ENCODE measurements at regions not wholly inside any gene's neighbourhood (a gene's known extent, or its start where the extent isn't known, plus 50 kb on each side); places are given as distances from the start of the nearest gene placed in this dataset.

- no peak overlapping the region for H3K27ac ChIP-seq (ENCODE audit: low read length)
- no peak overlapping the region for H3K4me3 ChIP-seq (ENCODE audit: low read depth in 2 of 2, low read length in 2 of 2)
- H3K9me3 ChIP-seq (ENCODE audit: control insufficient read depth, insufficient read depth, low read depth, low read length), result no peaks in the 10 kb centered on the region
- DNase-seq (ENCODE audit: low read depth, low spot score), result no peak
- H3K4me1 ChIP-seq (ENCODE audit: control insufficient read depth, insufficient read depth, low read length), result no peaks in the 10 kb centered on the region
- in situ Hi-C loops (cut with HindIII; ENCODE audit: low pct_unique_long_range_greater_than_20kb, low sequenced_read_pairs) (no loop called here), intact Hi-C loops (cut with micrococcal nuclease; ENCODE audit: unreplicated experiment) (no loop called here)
- ChIA-PET POLR2A (no interaction called here), CTCF (interaction anchor here (0.6 kb wide), 1 partner anchor 27 kb away, joined by 3 read pairs; no protein-coding TSS in a partner anchor)
- no peak for ATAC-seq
- no TSS peak for BruUV-seq (replicated peaks)
- TF ChIP-seq TCF7L2 (IDR thresholded peaks at IDR 0.05; ENCODE audit: low read depth, low read length) (no peak), SIN3A (IDR thresholded peaks at IDR 0.05; ENCODE audit: borderline replicate concordance, insufficient read depth, low read depth, low read length) (no peak), POLR2AphosphoS5 (IDR thresholded peaks at IDR 0.05; ENCODE audit: low read depth, low read length) (no peak)
- TF ChIP-seq, protein P1, sequence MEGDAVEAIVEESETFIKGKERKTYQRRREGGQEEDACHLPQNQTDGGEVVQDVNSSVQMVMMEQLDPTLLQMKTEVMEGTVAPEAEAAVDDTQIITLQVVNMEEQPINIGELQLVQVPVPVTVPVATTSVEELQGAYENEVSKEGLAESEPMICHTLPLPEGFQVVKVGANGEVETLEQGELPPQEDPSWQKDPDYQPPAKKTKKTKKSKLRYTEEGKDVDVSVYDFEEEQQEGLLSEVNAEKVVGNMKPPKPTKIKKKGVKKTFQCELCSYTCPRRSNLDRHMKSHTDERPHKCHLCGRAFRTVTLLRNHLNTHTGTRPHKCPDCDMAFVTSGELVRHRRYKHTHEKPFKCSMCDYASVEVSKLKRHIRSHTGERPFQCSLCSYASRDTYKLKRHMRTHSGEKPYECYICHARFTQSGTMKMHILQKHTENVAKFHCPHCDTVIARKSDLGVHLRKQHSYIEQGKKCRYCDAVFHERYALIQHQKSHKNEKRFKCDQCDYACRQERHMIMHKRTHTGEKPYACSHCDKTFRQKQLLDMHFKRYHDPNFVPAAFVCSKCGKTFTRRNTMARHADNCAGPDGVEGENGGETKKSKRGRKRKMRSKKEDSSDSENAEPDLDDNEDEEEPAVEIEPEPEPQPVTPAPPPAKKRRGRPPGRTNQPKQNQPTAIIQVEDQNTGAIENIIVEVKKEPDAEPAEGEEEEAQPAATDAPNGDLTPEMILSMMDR (IDR thresholded peaks at IDR 0.05), result no peak
- TF ChIP-seq, protein P2, sequence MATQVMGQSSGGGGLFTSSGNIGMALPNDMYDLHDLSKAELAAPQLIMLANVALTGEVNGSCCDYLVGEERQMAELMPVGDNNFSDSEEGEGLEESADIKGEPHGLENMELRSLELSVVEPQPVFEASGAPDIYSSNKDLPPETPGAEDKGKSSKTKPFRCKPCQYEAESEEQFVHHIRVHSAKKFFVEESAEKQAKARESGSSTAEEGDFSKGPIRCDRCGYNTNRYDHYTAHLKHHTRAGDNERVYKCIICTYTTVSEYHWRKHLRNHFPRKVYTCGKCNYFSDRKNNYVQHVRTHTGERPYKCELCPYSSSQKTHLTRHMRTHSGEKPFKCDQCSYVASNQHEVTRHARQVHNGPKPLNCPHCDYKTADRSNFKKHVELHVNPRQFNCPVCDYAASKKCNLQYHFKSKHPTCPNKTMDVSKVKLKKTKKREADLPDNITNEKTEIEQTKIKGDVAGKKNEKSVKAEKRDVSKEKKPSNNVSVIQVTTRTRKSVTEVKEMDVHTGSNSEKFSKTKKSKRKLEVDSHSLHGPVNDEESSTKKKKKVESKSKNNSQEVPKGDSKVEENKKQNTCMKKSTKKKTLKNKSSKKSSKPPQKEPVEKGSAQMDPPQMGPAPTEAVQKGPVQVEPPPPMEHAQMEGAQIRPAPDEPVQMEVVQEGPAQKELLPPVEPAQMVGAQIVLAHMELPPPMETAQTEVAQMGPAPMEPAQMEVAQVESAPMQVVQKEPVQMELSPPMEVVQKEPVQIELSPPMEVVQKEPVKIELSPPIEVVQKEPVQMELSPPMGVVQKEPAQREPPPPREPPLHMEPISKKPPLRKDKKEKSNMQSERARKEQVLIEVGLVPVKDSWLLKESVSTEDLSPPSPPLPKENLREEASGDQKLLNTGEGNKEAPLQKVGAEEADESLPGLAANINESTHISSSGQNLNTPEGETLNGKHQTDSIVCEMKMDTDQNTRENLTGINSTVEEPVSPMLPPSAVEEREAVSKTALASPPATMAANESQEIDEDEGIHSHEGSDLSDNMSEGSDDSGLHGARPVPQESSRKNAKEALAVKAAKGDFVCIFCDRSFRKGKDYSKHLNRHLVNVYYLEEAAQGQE (IDR thresholded peaks at IDR 0.05; ENCODE audit: insufficient read depth in 1 of 2, low read depth in 2 of 2, low read length in 1 of 2), result no peak
- no peaks in the 10 kb centered on the region for H3K36me3 ChIP-seq (ENCODE audit: control insufficient read depth, insufficient read depth, low read length)
- H3K27me3 ChIP-seq (ENCODE audit: control insufficient read depth, insufficient read depth, low read length), result peaks cover 7% of the 10 kb centered on the region
Measured at GRCh38 chr2:235366390-235366789, 127.5 kb upstream of the AGAP1 start.

DNA sequence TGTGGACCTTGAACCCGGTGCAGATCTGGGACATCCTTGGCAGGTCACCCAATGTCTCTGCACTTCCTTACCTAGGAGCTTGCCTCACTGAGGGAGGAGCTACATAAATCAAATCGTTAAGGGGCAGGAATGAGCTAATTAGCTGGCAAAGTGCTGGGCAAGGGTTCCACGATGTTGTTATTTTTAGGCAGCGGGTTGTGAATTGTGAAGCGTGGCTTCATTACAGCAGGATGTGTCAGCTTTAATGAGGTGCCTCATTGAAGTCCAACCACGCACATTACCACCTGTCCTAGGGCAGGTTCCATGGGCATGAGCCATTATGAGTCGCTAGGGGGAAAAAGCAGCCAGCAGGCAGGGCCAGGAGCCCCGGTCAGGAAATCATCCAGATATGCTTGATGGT is 127.0 kb upstream of the AGAP1 start:
- DNase-seq (ENCODE audit: low read depth, low spot score) (no peak), ATAC-seq (no peak)
- H3K9me3 ChIP-seq (ENCODE audit: control insufficient read depth, insufficient read depth, low read depth, low read length), result no peaks in the 10 kb centered on the region
- H3K4me3 ChIP-seq (ENCODE audit: low read depth in 2 of 2, low read length in 2 of 2), result no peak overlapping the region
- CTCF ChIA-PET, result no interaction called here
- POLR2A ChIA-PET, result no interaction called here
- BruUV-seq (replicated peaks), result no TSS peak
- TF ChIP-seq, protein P2 (IDR thresholded peaks at IDR 0.05; ENCODE audit: insufficient read depth in 1 of 2, low read depth in 2 of 2, low read length in 1 of 2), result no peak
- TF ChIP-seq, protein P1 (IDR thresholded peaks at IDR 0.05), result no peak
- no peak for TF ChIP-seq POLR2AphosphoS5 (IDR thresholded peaks at IDR 0.05; ENCODE audit: low read depth, low read length)
- TF ChIP-seq SIN3A (IDR thresholded peaks at IDR 0.05; ENCODE audit: borderline replicate concordance, insufficient read depth, low read depth, low read length), result no peak
- no peak for TF ChIP-seq TCF7L2 (IDR thresholded peaks at IDR 0.05; ENCODE audit: low read depth, low read length)
- H3K36me3 ChIP-seq (ENCODE audit: control insufficient read depth, insufficient read depth, low read length), result no peaks in the 10 kb centered on the region
- no peak overlapping the region for H3K27ac ChIP-seq (ENCODE audit: low read length)
- H3K4me1 ChIP-seq (ENCODE audit: control insufficient read depth, insufficient read depth, low read length), result no peaks in the 10 kb centered on the region
- in situ Hi-C loops (cut with HindIII; ENCODE audit: low pct_unique_long_range_greater_than_20kb, low sequenced_read_pairs), result no loop called here
- H3K27me3 ChIP-seq (ENCODE audit: control insufficient read depth, insufficient read depth, low read length), result peaks cover 7% of the 10 kb centered on the region
- intact Hi-C loops (cut with micrococcal nuclease; ENCODE audit: unreplicated experiment), result no loop called here
